GM18519 (cell line): ENCODE measurements at regions not wholly inside any gene's neighbourhood (a gene's known extent, or its start where the extent isn't known, plus 50 kb on each side); places are given as distances from the start of the nearest gene placed in this dataset.
A peak's percentile ranks its signal among the peaks of the same experiment; 100 is the strongest.

ENCODE experiments used
- ATAC-seq: cut with Tn5 transposase; IDR thresholded peaks from one replicate; pipeline ENCODE4 v1.9.1; 2021; ENCODE audit warnings: mild to moderate bottlenecking, moderate library complexity; ENCODE audit not compliant: unreplicated experiment, low FRiP score

- ATAC-seq, result no peak
Observed at GRCh38 chr7:22659741-22660140, 67.3 kb upstream of the IL6 start.

- ATAC-seq, result no peak
Observed at GRCh38 chr7:22658031-22658430, 69.0 kb upstream of the IL6 start.

GRCh38 chr7:22657479-22657878 is 69.5 kb upstream of the IL6 start:
- ATAC-seq, result no peak

- ATAC-seq, result no peak
Observed at GRCh38 chr7:22655781-22656180, 71.2 kb upstream of the IL6 start.

GRCh38 chr7:22654831-22655230 is 72.2 kb upstream of the IL6 start:
- ATAC-seq, result no peak

GRCh38 chr7:22653951-22654350 is 73.0 kb upstream of the IL6 start:
- ATAC-seq, result no peak

GRCh38 chr7:22651534-22652243 is 75.3 kb upstream of the IL6 start:
- ATAC-seq, result no peak

GRCh38 chr7:22651036-22651435 is 76.0 kb upstream of the IL6 start:
- no peak for ATAC-seq

GRCh38 chr7:22649686-22650085 is 77.3 kb upstream of the IL6 start:
- no peak for ATAC-seq

GRCh38 chr7:22647451-22648257 is 79.3 kb upstream of the IL6 start:
- no peak for ATAC-seq

- no peak for ATAC-seq
Observed at GRCh38 chr7:22645418-22646181, 81.4 kb upstream of the IL6 start.

- ATAC-seq, result no peak
Observed at GRCh38 chr7:22642454-22642853, 84.5 kb upstream of the IL6 start.

- peak; percentile 95 for ATAC-seq
Observed at GRCh38 chr7:22640269-22640668, 86.7 kb upstream of the IL6 start.

- ATAC-seq, result no peak
Observed at GRCh38 chr7:22639396-22639795, 87.6 kb upstream of the IL6 start.

GRCh38 chr7:22635349-22635748 is 91.7 kb upstream of the IL6 start:
- no peak for ATAC-seq

- no peak for ATAC-seq
Observed at GRCh38 chr7:22633954-22634474, 93.0 kb upstream of the IL6 start.

- ATAC-seq, result no peak
Observed at GRCh38 chr7:22633286-22633953, 93.6 kb upstream of the IL6 start.

GRCh38 chr7:22632674-22633073 is 94.3 kb upstream of the IL6 start:
- no peak for ATAC-seq

GRCh38 chr7:22631730-22632129 is 95.3 kb upstream of the IL6 start:
- no peak for ATAC-seq

GRCh38 chr7:22630069-22630468 is 96.9 kb upstream of the IL6 start:
- ATAC-seq, result no peak

- no peak for ATAC-seq
Observed at GRCh38 chr7:22629056-22629455, 97.9 kb upstream of the IL6 start.
